ENCODE measurements at regions not wholly inside any gene's neighbourhood (a gene's known extent, or its start where the extent isn't known, plus 50 kb on each side); places are given as distances from the start of the nearest gene placed in this dataset.

DNA sequence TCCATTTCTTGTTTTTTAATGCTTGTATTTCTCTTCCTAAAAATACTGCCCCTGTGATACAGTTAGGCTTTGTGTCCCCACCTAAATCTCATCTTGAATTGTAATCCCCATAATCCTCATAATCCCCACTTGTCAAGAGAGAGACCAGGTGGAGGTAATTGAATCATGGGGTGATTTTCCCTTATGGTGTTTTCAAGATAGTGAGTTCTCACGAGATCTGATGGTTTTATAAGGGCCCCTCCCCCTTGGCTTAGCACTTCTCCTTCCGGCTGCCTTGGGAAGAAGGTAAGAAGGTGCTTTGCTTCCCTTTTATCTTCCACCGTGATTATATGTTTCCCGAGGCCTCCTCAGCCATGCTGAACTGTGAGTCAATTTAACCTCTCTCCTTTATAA, 227.4 kb downstream of the MAN2A1 start:
- no peaks in the 10 kb centered on the region for H3K4me1 Mint-ChIP-seq (ENCODE audit: low read depth, unreplicated experiment)
- no peaks in the 10 kb centered on the region for H3K27me3 Mint-ChIP-seq (ENCODE audit: unreplicated experiment)
- H3K9me3 Mint-ChIP-seq (ENCODE audit: low read depth, unreplicated experiment): peaks cover 6% of the 10 kb centered on the region
- no peak for DNase-seq
- CTCF ChIA-PET: no interaction called here
- BruUV-seq (replicated peaks): no TSS peak
- no peak overlapping the region for H3K27ac Mint-ChIP-seq (ENCODE audit: unreplicated experiment)
- H3K36me3 Mint-ChIP-seq (ENCODE audit: insufficient read depth, unreplicated experiment): no peaks in the 10 kb centered on the region
- intact Hi-C loops (cut with micrococcal nuclease; ENCODE audit: unreplicated experiment): no loop called here
- no peak overlapping the region for H3K4me3 Mint-ChIP-seq (ENCODE audit: low read depth, unreplicated experiment)
- TF ChIP-seq, protein P1, sequence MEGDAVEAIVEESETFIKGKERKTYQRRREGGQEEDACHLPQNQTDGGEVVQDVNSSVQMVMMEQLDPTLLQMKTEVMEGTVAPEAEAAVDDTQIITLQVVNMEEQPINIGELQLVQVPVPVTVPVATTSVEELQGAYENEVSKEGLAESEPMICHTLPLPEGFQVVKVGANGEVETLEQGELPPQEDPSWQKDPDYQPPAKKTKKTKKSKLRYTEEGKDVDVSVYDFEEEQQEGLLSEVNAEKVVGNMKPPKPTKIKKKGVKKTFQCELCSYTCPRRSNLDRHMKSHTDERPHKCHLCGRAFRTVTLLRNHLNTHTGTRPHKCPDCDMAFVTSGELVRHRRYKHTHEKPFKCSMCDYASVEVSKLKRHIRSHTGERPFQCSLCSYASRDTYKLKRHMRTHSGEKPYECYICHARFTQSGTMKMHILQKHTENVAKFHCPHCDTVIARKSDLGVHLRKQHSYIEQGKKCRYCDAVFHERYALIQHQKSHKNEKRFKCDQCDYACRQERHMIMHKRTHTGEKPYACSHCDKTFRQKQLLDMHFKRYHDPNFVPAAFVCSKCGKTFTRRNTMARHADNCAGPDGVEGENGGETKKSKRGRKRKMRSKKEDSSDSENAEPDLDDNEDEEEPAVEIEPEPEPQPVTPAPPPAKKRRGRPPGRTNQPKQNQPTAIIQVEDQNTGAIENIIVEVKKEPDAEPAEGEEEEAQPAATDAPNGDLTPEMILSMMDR (IDR thresholded peaks at IDR 0.05; ENCODE audit: unreplicated experiment): no peak

GRCh38 chr5:109917966-109918365, 228.2 kb downstream of the MAN2A1 start:
- peaks cover 6% of the 10 kb centered on the region for H3K9me3 Mint-ChIP-seq (ENCODE audit: low read depth, unreplicated experiment)
- no peak for DNase-seq
- no TSS peak for BruUV-seq (replicated peaks)
- no peaks in the 10 kb centered on the region for H3K27me3 Mint-ChIP-seq (ENCODE audit: unreplicated experiment)
- intact Hi-C loops (cut with micrococcal nuclease; ENCODE audit: unreplicated experiment): no loop called here
- no peaks in the 10 kb centered on the region for H3K4me1 Mint-ChIP-seq (ENCODE audit: low read depth, unreplicated experiment)
- H3K36me3 Mint-ChIP-seq (ENCODE audit: insufficient read depth, unreplicated experiment): no peaks in the 10 kb centered on the region
- TF ChIP-seq, protein P1 (IDR thresholded peaks at IDR 0.05; ENCODE audit: unreplicated experiment): no peak
- no peak overlapping the region for H3K4me3 Mint-ChIP-seq (ENCODE audit: low read depth, unreplicated experiment)
- CTCF ChIA-PET: no interaction called here
- H3K27ac Mint-ChIP-seq (ENCODE audit: unreplicated experiment): no peak overlapping the region

GRCh38 chr5:109920736-109921135, 231.0 kb downstream of the MAN2A1 start:
- no peak overlapping the region for H3K27ac Mint-ChIP-seq (ENCODE audit: unreplicated experiment)
- H3K4me3 Mint-ChIP-seq (ENCODE audit: low read depth, unreplicated experiment): no peak overlapping the region
- no peaks in the 10 kb centered on the region for H3K27me3 Mint-ChIP-seq (ENCODE audit: unreplicated experiment)
- peaks cover 6% of the 10 kb centered on the region for H3K9me3 Mint-ChIP-seq (ENCODE audit: low read depth, unreplicated experiment)
- no peak for DNase-seq
- intact Hi-C loops (cut with micrococcal nuclease; ENCODE audit: unreplicated experiment): no loop called here
- TF ChIP-seq, protein P1 (IDR thresholded peaks at IDR 0.05; ENCODE audit: unreplicated experiment): no peak
- H3K36me3 Mint-ChIP-seq (ENCODE audit: insufficient read depth, unreplicated experiment): no peaks in the 10 kb centered on the region
- BruUV-seq (replicated peaks): no TSS peak
- H3K4me1 Mint-ChIP-seq (ENCODE audit: low read depth, unreplicated experiment): no peaks in the 10 kb centered on the region
- CTCF ChIA-PET: no interaction called here

DNA sequence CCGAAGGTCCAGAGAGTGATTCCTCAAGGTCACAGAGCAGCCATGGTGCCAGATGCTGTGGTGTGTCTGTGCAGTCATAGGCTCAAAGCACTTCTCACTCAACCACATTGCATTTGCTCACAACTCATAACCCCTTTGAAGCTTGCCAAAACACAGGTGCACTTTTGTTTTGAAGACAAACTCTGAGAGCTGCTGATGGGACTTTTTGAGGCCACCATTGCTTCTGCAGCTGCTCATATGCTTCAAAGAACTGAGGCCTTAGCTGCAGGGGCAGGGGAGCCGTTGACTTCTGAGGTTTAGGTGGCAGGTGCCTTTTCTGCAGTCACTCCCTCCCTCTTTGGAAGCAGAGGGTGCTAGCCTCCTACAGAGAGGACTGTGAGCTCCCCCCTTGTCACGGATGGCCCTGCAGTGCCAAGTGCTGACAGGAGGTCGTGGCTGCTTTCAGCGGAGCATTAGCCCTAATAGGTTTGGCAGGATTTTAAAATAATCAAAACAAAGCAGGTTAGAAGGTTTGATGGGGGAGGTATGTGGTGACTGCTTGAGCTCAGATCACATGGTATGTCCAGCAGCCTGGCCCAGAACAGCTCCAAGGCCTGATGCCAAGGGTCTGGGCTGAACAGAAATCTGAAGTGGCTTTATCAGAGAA, 232.1 kb downstream of the MAN2A1 start:
- Mint-ChIP-seq H3K27ac (ENCODE audit: unreplicated experiment) (no peak overlapping the region), H3K27me3 (ENCODE audit: unreplicated experiment) (no peaks in the 10 kb centered on the region), H3K4me1 (ENCODE audit: low read depth, unreplicated experiment) (no peaks in the 10 kb centered on the region), H3K9me3 (ENCODE audit: low read depth, unreplicated experiment) (peaks cover 4% of the 10 kb centered on the region), H3K36me3 (ENCODE audit: insufficient read depth, unreplicated experiment) (no peaks in the 10 kb centered on the region), H3K4me3 (ENCODE audit: low read depth, unreplicated experiment) (no peak overlapping the region)
- CTCF ChIA-PET: interaction anchor here (0.7 kb wide), 1 partner anchor 223 kb away, joined by 3 read pairs; no protein-coding TSS in a partner anchor
- BruUV-seq (replicated peaks): no TSS peak
- intact Hi-C loops (cut with micrococcal nuclease; ENCODE audit: unreplicated experiment): no loop called here
- no peak for DNase-seq
- TF ChIP-seq, protein P1 (IDR thresholded peaks at IDR 0.05; ENCODE audit: unreplicated experiment): no peak

Data from Calu3 (cell line).